ENCODE measurements at regions not wholly inside any gene's neighbourhood (a gene's known extent, or its start where the extent isn't known, plus 50 kb on each side); places are given as distances from the start of the nearest gene placed in this dataset.
"Not testable (repeated sequence)": the region's sequence is repeated elsewhere in the genome, so short reads cannot be mapped to it uniquely, and the experiment has no call there.

DNA sequence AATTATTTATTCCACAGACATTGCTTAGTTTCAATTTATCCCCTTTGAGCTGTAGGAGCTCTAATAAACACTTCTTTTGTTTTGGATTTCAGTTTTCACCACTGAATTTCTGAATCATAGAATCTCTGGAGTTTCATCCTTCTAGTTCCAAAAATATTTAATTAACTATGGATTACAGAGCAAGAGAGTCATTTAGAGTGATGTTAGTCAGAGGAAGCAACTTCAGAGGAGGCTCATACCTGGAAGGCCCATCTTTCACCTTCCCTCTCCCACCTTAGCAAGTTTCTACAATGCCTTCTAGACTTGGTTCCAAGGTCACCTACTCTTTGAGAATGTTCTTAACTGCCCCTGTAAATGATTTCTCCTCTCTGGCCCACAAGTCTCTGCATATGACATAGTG is 353.2 kb downstream of the SPRY2 start:
- no peaks in the 10 kb centered on the region for H3K36me3 Mint-ChIP-seq (ENCODE audit: low read depth)
- no peak overlapping the region for H3K27ac Mint-ChIP-seq
- intact Hi-C loops (cut with DNase I, micrococcal nuclease) = no loop called here
- DNase-seq = no peak
- no peaks in the 10 kb centered on the region for H3K4me1 Mint-ChIP-seq
- ChIA-PET CTCF (no interaction called here), POLR2A (no interaction called here)
- peaks cover 3% of the 10 kb centered on the region for H3K27me3 Mint-ChIP-seq
- no peak for ATAC-seq
- peaks cover 3% of the 10 kb centered on the region for H3K9me3 Mint-ChIP-seq (ENCODE audit: low read depth)
- H3K4me3 Mint-ChIP-seq = no peak overlapping the region

GRCh38 chr13:79987323-79987722 is 353.6 kb downstream of the SPRY2 start:
- intact Hi-C loops (cut with DNase I, micrococcal nuclease) = no loop called here
- ChIA-PET POLR2A (no interaction called here), CTCF (no interaction called here)
- ATAC-seq (no peak), DNase-seq (no peak)
- Mint-ChIP-seq H3K27ac (no peak overlapping the region), H3K27me3 (peaks cover 3% of the 10 kb centered on the region), H3K9me3 (ENCODE audit: low read depth) (peaks cover 3% of the 10 kb centered on the region), H3K4me3 (no peak overlapping the region), H3K4me1 (no peaks in the 10 kb centered on the region), H3K36me3 (ENCODE audit: low read depth) (no peaks in the 10 kb centered on the region)

- Mint-ChIP-seq H3K36me3 (ENCODE audit: low read depth) (no peaks in the 10 kb centered on the region), H3K4me1 (no peaks in the 10 kb centered on the region), H3K27ac (no peak overlapping the region), H3K27me3 (peaks cover 3% of the 10 kb centered on the region), H3K9me3 (ENCODE audit: low read depth) (peaks cover 4% of the 10 kb centered on the region), H3K4me3 (no peak overlapping the region)
- POLR2A ChIA-PET = no interaction called here
- CTCF ChIA-PET = no interaction called here
- no peak for DNase-seq
- ATAC-seq = no peak
- intact Hi-C loops (cut with DNase I, micrococcal nuclease) = no loop called here
These were observed 354.0 kb downstream of the SPRY2 start for GRCh38 chr13:79986890-79987289.

- intact Hi-C loops (cut with DNase I, micrococcal nuclease) = loop anchor here in 1 of 2 experiments (10.0 kb wide), 1 partner anchor 390 kb away; no protein-coding TSS in a partner anchor
- CTCF ChIA-PET; H3K36me3 Mint-ChIP-seq (ENCODE audit: low read depth); H3K27me3 Mint-ChIP-seq; DNase-seq; H3K27ac Mint-ChIP-seq; ATAC-seq; POLR2A ChIA-PET; H3K4me1 Mint-ChIP-seq; H3K4me3 Mint-ChIP-seq: not testable (repeated sequence)
- peaks cover 10% of the 10 kb centered on the region for H3K9me3 Mint-ChIP-seq (ENCODE audit: low read depth)
These were observed 365.8 kb downstream of the SPRY2 start for GRCh38 chr13:79974935-79975650.

- intact Hi-C loops (cut with DNase I, micrococcal nuclease) = loop anchor here in 1 of 2 experiments (10.0 kb wide), 1 partner anchor 391 kb away; no protein-coding TSS in a partner anchor
- Mint-ChIP-seq H3K27me3 (no peaks in the 10 kb centered on the region), H3K4me3 (no peak overlapping the region), H3K27ac (no peak overlapping the region), H3K36me3 (ENCODE audit: low read depth) (no peaks in the 10 kb centered on the region), H3K4me1 (no peaks in the 10 kb centered on the region), H3K9me3 (ENCODE audit: low read depth) (peaks cover 2% of the 10 kb centered on the region)
- no peak for ATAC-seq
- ChIA-PET CTCF (interaction anchor here (0.6 to 1.6 kb wide), 9 partner anchors 10 to 1044 kb away, joined by 3 to 7 read pairs (median 3); no protein-coding TSS in a partner anchor), POLR2A (no interaction called here)
- peak; percentile 7 for DNase-seq
These were observed 367.4 kb downstream of the SPRY2 start for GRCh38 chr13:79973533-79973963.

DNA sequence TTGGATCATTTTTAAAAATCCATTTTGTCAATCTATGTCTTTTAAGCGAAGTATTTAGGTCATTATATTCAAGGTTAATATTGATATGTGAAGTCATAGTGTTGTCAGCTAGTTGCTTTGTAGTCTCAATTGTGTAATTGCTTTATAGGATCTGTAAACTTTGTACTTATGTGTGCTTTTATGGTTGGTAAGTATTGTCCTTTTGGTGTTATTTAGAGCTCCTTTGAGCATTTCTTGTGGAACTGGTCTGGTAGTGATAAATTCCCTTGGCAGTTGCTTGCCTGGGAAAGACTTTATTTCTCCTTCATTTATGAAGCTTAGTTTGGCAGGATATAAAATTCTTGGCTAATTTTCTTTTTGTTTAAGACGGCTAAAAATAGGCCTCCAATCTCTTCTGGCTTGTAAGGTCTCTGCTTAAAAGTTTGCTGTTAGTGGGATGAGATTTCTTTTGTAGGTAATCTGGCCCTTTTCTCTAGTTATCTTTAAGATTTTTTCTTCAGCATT is 368.8 kb downstream of the SPRY2 start:
- H3K27ac Mint-ChIP-seq = no peak overlapping the region
- H3K9me3 Mint-ChIP-seq (ENCODE audit: low read depth) = peaks cover 2% of the 10 kb centered on the region
- no peaks in the 10 kb centered on the region for H3K27me3 Mint-ChIP-seq
- no peak for DNase-seq
- H3K36me3 Mint-ChIP-seq (ENCODE audit: low read depth) = no peaks in the 10 kb centered on the region
- H3K4me3 Mint-ChIP-seq = no peak overlapping the region
- ChIA-PET POLR2A (no interaction called here), CTCF (interaction anchor here (0.9 kb wide), 1 partner anchor 125 kb away, joined by 4 read pairs; no protein-coding TSS in a partner anchor)
- intact Hi-C loops (cut with DNase I, micrococcal nuclease) = loop anchor here in 1 of 2 experiments (10.0 kb wide), 1 partner anchor 393 kb away; no protein-coding TSS in a partner anchor
- ATAC-seq = no peak
- H3K4me1 Mint-ChIP-seq = no peaks in the 10 kb centered on the region

DNA sequence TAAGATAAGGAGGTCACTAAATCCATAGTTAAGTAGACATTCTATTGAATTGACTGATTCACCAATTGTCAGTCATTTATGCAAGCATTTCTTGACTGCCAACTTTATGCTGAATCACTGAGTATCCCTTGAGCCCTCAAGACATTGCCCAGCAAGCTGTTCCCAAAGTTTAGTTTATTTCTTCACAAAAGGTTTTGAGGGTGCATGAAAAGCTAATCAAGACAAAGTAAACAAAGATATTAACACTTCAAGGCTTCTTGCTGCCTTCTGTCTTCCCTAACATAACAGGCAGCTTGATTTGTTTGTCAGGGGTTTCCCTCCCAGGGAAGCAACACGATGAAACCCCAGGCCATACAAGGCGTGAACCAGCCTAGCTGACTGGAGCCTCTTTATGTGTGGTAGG is 374.4 kb downstream of the SPRY2 start:
- Mint-ChIP-seq H3K36me3 (ENCODE audit: low read depth) (no peaks in the 10 kb centered on the region), H3K9me3 (ENCODE audit: low read depth) (peaks cover 18% of the 10 kb centered on the region), H3K27ac (no peak overlapping the region), H3K4me3 (no peak overlapping the region), H3K27me3 (no peaks in the 10 kb centered on the region), H3K4me1 (no peaks in the 10 kb centered on the region)
- intact Hi-C loops (cut with DNase I, micrococcal nuclease) = no loop called here
- ChIA-PET CTCF (no interaction called here), POLR2A (no interaction called here)
- DNase-seq (no peak), ATAC-seq (no peak)

GRCh38 chr13:79966059-79966458 is 374.9 kb downstream of the SPRY2 start:
- ChIA-PET POLR2A (no interaction called here), CTCF (no interaction called here)
- no peaks in the 10 kb centered on the region for H3K4me1 Mint-ChIP-seq
- H3K4me3 Mint-ChIP-seq = no peak overlapping the region
- ATAC-seq = no peak
- DNase-seq = no peak
- intact Hi-C loops (cut with DNase I, micrococcal nuclease) = no loop called here
- no peak overlapping the region for H3K27ac Mint-ChIP-seq
- H3K27me3 Mint-ChIP-seq = no peaks in the 10 kb centered on the region
- no peaks in the 10 kb centered on the region for H3K36me3 Mint-ChIP-seq (ENCODE audit: low read depth)
- H3K9me3 Mint-ChIP-seq (ENCODE audit: low read depth) = peaks cover 21% of the 10 kb centered on the region

- POLR2A ChIA-PET = interaction anchor here (0.7 kb wide), 1 partner anchor 13 kb away, joined by 4 read pairs; no protein-coding TSS in a partner anchor
- CTCF ChIA-PET = no interaction called here
- no peak for DNase-seq
These were observed 394.4 kb downstream of the SPRY2 start for GRCh38 chr13:79946556-79946955.

GRCh38 chr13:79943346-79944023 is 397.4 kb downstream of the SPRY2 start:
- Mint-ChIP-seq H3K27ac (no peak overlapping the region), H3K27me3 (no peaks in the 10 kb centered on the region), H3K9me3 (ENCODE audit: low read depth) (no peaks in the 10 kb centered on the region), H3K36me3 (ENCODE audit: low read depth) (no peaks in the 10 kb centered on the region), H3K4me3 (no peak overlapping the region), H3K4me1 (no peaks in the 10 kb centered on the region)
- ChIA-PET POLR2A (no interaction called here), CTCF (interaction anchor here (1.0 kb wide), 1 partner anchor 30 kb away, joined by 3 read pairs; no protein-coding TSS in a partner anchor)
- ATAC-seq (no peak), DNase-seq (no peak)
- intact Hi-C loops (cut with DNase I, micrococcal nuclease) = no loop called here

More at GRCh38 chr13:79946556-79946955, 394.4 kb downstream of the SPRY2 start:
- H3K27me3 Mint-ChIP-seq = no peaks in the 10 kb centered on the region
- ATAC-seq = no peak
- H3K27ac Mint-ChIP-seq = no peak overlapping the region
- H3K36me3 Mint-ChIP-seq (ENCODE audit: low read depth) = no peaks in the 10 kb centered on the region
- no peak overlapping the region for H3K4me3 Mint-ChIP-seq
- intact Hi-C loops (cut with DNase I, micrococcal nuclease) = no loop called here
- H3K4me1 Mint-ChIP-seq = no peaks in the 10 kb centered on the region
- no peaks in the 10 kb centered on the region for H3K9me3 Mint-ChIP-seq (ENCODE audit: low read depth)

GRCh38 chr13:79941752-79942151 is 399.2 kb downstream of the SPRY2 start:
- ChIA-PET CTCF (no interaction called here), POLR2A (interaction anchor here (0.7 kb wide), 1 partner anchor 628 kb away, joined by 4 read pairs; no protein-coding TSS in a partner anchor)
- ATAC-seq (no peak), DNase-seq (no peak)
- no peak overlapping the region for H3K4me3 Mint-ChIP-seq
- no peaks in the 10 kb centered on the region for H3K4me1 Mint-ChIP-seq
- H3K9me3 Mint-ChIP-seq (ENCODE audit: low read depth) = no peaks in the 10 kb centered on the region
- H3K27me3 Mint-ChIP-seq = no peaks in the 10 kb centered on the region
- no peaks in the 10 kb centered on the region for H3K36me3 Mint-ChIP-seq (ENCODE audit: low read depth)
- intact Hi-C loops (cut with DNase I, micrococcal nuclease) = no loop called here
- no peak overlapping the region for H3K27ac Mint-ChIP-seq

GRCh38 chr13:79939689-79940088 is 401.2 kb downstream of the SPRY2 start:
- DNase-seq (no peak), ATAC-seq (no peak)
- no peaks in the 10 kb centered on the region for H3K9me3 Mint-ChIP-seq (ENCODE audit: low read depth)
- ChIA-PET CTCF (no interaction called here), POLR2A (no interaction called here)
- H3K4me3 Mint-ChIP-seq = no peak overlapping the region
- H3K27ac Mint-ChIP-seq = no peak overlapping the region
- no peaks in the 10 kb centered on the region for H3K36me3 Mint-ChIP-seq (ENCODE audit: low read depth)
- intact Hi-C loops (cut with DNase I, micrococcal nuclease) = no loop called here
- no peaks in the 10 kb centered on the region for H3K4me1 Mint-ChIP-seq
- no peaks in the 10 kb centered on the region for H3K27me3 Mint-ChIP-seq
